Posterior cingulate gyrus (tissue), 11 donors: ENCODE measurements at regions not wholly inside any gene's neighbourhood (a gene's known extent, or its start where the extent isn't known, plus 50 kb on each side); places are given as distances from the start of the nearest gene placed in this dataset.
"Not testable (repeated sequence)": the region's sequence is repeated elsewhere in the genome, so short reads cannot be mapped to it uniquely, and the experiment has no call there.

Experiments used
- DNase-seq, 10 donors: peaks; one replicate each; pipeline versions ENCODE4 v3.0.0 to v3.0.0-alpha.2; 2020 to 2021; ENCODE audit warnings: mixed read lengths in 3 of 10
- intact Hi-C: fragments of 100-400 bp; cut with DNase I; formaldehyde crosslinking; loops from one replicate; pipeline ENCODE4 v1.15.1; 2023

DNA sequence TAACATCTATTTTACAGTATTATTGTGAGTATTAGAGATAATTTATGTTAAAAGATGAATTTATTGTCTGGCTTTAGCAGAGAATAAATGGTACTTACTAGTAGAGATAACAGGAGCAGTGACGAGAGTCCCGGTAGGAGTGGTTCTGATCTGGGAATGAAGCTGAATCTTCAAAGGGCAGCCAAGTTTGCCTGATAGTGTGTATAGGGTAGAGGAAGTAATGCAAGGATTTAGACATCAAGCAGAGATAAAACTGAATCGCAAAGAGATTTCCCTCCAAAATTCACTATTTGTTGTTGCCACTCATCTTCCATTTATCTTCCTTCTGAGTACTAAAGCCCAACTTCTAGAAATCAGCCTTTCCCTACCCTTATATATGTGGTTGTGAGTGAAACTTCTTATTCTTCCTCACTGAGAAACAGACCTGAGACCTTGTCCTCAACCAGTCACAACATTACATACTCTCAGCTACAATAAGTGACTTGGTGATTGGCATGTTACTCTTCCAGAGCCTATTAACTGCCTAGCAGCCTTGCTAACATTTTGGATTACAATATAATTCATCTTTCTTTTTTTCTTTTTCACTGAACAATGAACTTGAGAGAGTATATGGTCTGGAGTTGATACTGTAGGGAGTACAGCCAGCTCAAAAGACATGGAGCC is 692.7 kb upstream of the ZNF385D start:
- DNase-seq, result no peak
- intact Hi-C loops, result no loop called here

DNA sequence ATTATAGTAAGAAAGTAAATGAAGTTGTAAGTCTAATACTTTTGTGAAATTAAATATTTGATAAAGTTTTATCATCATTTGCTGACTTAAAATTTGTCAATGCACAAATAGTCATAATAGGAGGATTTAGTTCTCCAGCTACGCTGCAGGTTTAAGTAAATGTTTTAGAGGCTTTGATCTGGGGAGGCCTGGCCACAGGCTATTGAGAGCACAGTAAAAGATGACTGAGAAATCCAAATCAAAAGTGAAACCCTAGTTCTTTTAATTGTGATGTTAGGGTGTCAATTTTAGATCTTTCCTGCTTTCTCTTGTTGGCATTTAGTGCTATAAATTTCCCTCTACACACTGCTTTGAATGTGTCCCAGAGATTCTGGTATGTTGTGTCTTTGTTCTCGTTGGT is 694.3 kb upstream of the ZNF385D start:
- intact Hi-C loops, DNase-seq: not testable (repeated sequence)

DNA sequence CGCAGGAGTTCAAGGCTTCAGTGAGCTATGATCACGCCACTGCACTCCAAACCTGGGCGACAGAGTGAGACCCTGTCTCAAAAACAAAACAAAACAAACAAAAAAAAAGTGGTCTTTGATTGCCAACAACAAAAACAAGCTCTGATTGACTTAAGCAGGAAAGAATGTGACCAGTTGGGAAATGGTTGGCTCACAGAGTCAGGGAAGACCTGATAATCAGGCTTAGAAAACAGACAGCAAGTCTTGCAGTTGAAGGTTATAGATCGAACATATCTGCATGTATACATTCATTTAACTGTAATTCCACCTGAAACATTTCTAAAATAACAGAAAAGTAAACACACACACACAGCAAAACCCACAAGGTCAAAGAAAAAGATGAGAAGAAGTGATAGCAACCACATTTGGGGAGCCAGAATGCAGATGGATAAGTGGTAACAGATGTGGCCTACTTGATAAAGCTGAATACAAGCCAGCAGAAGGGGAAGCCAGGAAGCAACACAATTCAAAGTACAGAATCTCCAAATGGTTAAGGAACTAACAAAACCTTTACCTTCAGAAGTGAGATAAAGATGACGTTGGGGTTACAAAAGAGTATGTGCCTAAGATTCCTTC is 699.9 kb upstream of the ZNF385D start:
- no peak for DNase-seq
- intact Hi-C loops, result no loop called here

DNA sequence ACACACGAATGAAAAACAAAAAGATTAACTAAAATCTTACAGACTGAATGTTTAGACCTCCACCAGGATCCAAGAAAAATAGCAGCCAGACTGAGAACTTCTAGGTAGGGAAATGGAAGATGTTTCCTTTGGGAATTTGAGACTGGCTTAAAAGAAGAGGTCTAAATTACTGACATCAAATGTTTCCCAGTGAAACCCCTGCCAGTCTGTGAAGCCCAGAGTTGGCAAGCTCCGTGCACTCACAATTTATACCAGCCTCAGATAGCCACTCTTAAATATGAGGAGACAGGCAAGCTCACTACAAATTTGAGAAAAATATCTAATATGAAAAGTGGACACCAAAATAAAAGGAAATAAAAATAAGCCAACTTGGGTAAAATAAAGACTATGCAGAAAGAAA is 700.5 kb upstream of the ZNF385D start:
- intact Hi-C loops, result no loop called here
- no peak for DNase-seq

DNA sequence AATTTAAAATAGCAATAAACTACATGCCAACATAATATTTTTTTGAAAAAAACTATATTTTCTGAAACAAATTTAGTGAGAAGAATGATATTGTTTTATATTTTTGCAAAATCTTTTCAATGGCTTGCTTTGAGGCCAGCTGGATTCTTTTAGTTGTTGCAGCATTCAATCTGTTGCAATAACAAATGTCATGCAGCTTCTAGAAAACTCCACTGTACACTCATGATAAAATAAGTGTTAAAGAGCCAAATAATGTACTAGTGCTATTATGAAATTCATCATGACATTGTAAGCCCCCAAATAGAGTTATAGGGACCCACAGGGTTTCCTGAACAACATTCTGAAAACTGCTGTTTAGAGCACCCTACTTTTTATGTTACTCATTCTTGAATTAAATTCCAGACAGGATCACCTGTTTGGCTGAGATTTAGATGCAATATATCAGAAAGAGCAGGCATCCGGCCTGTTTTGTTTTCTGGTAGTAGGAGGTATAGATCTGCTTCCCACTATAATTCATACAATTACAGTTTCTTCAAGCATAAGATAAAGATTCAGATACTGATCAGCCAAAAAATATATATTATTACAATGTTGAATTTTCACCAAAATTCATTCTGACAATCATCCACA is 703.0 kb upstream of the ZNF385D start:
- intact Hi-C loops, result no loop called here
- no peak for DNase-seq

DNA sequence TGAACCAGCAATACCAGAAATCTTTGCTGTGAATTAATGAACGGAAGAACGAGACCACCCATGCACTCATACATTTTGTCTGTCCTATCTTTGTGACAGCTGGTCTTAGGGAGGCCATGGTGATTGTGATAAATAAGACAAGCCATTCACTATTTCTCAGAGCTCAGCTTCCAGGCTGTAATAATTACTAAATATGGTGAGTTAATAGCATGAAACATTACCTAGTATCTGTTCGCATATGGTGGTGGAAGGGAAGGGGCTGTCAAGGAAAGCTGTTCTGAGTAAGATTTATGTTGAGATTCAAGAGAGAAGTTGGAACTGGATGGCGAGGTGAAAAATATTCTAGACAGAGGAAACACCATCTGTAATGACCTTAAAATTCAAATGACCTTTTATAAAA is 719.0 kb upstream of the ZNF385D start:
- DNase-seq, result no peak
- intact Hi-C loops, result no loop called here

DNA sequence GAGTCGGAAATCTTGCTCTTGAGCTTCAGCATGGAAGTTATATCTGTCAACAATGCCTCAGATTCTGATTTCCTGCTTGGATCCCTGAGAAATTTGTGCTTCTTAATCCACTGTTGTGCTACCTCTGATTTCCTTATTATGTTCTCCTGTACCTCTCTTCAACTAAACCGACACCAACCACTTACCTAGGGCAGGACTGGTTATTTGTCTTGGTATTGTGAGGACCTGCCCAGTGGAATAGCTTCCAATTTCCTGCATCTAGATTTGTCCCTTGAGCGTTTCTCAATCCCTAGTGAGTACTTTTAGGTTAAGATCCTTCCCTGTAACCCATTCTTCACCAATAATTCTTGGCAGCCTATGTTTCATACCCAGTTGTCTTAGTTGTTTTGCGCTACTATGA is 720.5 kb upstream of the ZNF385D start:
- intact Hi-C loops, result no loop called here
- DNase-seq, result no peak

DNA sequence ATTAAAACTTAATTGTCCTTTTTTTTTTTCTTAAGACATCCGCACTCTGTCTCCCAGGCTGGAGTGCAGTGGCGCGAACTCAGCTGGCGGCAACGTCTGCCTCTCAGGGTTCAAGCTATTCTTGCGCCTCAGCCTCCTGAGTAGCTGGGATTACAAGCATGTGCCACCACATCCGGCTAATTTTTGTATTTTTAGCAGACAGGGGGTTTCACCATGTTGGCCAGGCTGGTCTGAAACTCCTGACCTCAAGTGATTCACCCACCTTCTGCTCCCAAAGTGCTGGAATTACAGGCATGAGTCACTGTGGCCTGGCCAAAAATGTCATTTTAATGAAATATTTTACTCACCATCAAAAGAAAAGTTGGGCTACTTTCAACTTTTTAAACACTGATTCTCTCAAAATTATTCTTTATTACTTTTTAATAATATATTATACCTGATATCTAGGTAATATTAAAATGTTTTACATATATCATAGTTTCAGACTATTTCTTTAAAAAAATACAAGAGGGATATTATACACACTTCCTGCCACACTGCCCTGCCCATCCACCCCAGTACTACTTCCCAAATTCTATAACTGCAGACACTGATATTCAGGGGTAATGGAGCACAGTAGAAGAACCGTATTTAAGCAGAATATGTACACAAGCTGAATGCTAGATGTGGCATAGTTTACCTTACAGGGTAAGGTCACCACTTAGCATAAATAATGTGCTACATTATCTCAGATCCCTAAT is 723.9 kb upstream of the ZNF385D start:
- DNase-seq, result no peak
- intact Hi-C loops, result no loop called here

DNA sequence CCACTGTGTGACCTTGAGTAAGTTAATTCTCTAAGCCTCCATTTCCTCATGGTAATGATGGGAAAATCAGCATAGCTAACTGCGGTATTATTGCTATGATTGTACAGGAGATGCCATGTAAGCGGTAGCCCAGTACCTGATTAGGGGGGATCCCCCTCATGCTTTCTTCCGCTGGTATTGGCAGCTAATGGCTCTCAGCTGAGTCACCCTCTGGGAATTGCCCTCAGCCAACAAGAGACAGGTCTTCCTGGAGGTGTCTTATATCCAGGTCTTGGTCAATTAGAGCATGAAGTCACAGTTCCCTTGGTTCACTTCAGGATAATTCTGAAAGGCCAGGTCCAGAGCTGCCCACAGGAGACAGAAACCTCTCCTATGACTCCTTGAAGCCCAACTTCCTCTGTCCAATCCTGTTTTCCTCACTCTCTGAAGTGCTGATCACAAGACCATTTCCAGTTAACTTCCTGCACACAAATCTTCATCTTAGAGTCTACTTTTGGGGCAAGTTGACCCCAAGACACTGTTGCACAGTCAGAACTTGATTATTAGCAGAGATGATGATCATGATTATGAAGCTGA is 724.7 kb upstream of the ZNF385D start:
- no peak for DNase-seq
- intact Hi-C loops, result no loop called here

DNA sequence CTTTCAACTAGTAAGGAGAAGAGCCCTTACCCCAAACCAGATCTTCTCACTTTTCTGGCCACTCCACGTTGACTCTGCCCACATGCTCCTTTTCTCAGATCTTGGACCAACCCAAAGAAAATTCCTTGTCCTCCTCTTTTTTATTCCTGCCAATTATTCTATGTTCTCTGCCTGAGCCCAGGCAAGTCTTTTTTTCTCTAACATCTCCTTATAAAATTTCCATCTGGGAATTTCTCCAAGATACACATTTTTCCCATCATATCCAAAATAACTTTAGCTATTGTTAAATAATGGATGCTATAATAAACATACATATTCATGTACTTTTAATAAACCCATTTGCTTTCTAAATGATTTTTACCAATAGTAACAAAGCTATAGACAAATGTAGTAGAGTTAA is 726.0 kb upstream of the ZNF385D start:
- no peak for DNase-seq
- intact Hi-C loops, result no loop called here

DNA sequence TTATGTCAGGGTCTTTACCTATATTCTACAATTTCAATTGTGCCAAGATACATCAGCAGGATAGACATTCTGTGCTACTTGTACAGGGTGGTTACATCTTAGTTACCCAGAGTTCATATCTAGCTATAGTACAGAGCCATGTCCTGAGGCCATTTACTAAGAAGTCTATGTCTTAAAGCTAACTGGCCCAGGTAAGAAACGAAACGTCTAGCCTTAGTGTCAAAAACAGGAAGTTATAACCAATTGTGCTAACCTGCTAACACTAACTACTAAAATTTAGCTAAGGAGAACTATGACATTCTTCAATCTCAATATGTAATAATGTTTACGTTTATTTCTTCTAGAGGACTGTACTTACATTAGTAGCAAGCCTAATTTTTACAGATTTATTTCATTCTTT is 717.2 kb upstream of the UBE2E2 start:
- no peak for DNase-seq
- intact Hi-C loops, result no loop called here

DNA sequence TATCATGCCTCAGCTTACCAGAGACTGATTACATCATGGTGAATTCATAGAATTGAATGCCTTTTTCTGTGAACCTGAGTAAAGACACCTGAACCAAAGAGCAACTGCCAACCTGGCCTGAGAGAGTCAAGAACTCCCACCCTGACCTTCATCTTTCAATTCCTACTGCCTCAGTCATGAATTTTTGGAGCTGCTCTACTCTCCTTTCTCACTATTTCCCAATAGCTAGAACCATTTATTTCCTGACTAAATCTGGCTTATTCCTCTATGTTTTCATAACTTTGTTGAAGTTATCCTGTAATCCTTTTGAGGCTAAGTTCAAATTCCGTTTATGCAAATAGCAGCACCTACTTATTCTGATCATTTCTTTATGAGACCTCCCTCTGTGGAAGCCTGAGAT is 712.4 kb upstream of the UBE2E2 start:
- intact Hi-C loops, result no loop called here
- DNase-seq, result no peak

DNA sequence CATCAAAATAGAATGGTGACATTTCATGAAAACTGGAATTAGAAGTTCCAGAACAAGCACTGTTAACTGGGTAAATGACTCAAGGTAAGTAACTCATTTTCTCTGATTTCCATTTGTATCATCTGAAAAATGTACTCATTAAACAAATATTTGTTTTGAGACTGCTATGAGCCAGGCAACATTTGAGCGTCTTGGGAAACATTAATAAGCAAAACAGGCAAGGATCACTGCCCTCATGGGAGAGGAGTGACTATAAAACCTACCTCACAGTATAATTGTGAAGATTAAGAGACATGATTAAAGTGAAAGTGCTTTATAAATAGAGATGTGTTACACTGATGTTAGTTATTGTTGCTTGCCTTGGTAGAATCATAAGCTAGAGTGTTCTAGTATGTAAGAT is 711.8 kb upstream of the UBE2E2 start:
- intact Hi-C loops, result no loop called here

DNA sequence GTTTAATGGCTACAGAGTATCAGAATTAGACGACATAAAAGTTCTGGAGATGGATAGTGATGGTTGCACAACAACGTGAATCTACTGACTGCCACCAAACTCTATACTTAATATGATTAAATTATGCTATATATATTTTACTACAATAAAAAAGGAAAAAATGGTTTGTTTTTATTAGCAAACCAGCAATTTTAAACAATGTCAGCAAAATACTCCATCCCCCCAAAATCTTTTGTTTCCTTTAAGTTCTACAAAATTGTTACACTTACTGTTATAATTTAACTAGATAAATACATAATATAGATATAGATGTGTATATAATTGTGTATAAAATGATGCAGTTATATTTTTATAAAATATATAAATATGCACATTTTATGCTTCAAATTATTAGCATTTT is 710.8 kb upstream of the UBE2E2 start:
- intact Hi-C loops, result no loop called here
- no peak for DNase-seq

More for the DNA sequence above, 711.8 kb upstream of the UBE2E2 start:
- no peak for DNase-seq

DNA sequence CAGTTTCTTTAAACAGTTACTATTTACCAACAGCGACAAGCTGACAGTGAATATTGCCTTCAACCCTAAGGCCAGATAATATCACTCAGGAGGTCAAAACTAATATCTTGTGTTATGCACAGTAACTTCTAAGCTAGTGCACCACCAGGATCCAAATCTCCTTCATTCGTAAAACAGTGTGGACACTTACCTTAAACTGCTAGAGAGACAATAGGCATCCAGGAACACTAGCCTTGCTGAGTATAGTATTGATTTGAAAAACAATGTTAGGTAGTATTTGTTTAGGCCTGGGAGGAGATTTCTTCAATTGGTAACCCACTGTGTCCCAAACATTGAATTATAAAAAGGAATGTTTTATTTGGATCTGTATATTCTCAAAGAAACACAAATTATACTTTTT is 707.9 kb upstream of the UBE2E2 start:
- no peak for DNase-seq
- intact Hi-C loops, result no loop called here

DNA sequence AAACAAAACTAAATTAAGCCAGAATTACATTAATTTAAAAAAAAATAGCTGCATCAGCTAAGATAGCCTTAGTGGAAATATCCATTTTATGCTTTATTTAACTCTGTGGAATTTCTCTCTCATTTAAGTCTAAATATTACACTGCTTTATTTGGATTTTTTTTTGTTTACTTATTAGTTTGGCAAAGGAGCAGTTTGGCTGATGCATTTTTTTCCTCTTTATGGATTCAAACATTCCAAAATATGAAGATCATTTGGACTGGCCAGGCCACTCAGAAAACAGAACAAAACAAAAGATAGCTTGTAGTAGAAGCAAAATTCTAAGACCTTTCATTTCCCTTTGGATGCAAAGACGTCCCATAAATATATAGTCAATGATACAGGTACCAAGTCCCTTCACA is 707.3 kb upstream of the UBE2E2 start:
- intact Hi-C loops, result no loop called here
- no peak for DNase-seq

DNA sequence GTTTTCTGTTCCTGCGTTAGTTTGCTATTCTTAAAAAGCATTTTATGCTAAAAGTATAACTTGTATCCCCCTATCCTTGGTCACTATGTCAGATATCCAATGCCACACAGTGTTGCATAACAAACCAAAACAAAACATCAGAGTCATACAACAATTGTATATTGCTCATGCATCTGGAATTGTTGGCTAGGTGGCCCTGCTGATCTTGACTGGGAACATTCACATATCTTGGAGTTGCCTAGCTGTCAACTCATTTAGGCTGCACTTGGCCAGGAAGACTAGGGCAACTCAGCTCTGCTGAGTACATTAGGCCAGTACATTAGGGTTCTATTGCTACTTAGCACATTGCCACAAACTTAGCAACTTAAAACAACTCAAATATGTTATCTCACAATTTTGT is 706.5 kb upstream of the UBE2E2 start:
- intact Hi-C loops, result no loop called here
- no peak for DNase-seq

DNA sequence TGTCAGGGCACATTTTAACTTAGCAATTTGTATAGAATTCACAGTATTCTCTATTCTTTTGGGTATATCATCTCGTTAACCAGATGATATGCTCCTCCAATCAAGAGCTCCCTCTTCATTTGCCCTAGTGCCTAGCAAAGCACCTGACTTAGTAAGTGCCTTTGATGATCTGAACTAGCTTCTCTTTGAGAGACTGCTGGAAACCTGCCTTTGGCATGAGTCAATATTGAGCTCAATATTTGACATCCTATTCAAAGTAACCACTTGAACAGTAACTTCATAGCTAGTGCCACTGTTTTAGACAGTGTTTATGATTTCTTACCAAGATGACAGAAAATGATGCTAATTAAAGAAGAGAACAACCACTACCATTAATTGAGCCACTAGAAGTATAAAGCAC is 696.3 kb upstream of the UBE2E2 start:
- DNase-seq, result no peak
- intact Hi-C loops, result no loop called here

DNA sequence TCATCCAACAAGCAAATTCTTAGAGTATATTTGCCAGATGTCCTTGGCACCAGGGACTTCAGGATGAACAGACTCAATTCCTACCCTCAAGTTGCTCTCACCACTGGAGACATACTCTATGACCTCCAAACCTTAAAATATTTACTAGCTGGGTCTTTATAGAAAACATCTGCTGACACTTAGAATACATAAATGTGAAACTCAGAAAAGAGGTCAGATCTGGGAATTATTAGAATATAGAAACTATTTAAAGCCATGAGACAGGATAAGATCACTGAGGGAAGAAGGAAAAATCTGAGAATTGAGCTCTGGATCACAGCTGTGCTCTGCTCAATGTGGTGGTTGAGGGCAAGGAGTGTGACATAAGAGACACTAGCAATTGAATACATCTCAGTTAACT is 695.4 kb upstream of the UBE2E2 start:
- DNase-seq, result no peak
- intact Hi-C loops, result no loop called here

DNA sequence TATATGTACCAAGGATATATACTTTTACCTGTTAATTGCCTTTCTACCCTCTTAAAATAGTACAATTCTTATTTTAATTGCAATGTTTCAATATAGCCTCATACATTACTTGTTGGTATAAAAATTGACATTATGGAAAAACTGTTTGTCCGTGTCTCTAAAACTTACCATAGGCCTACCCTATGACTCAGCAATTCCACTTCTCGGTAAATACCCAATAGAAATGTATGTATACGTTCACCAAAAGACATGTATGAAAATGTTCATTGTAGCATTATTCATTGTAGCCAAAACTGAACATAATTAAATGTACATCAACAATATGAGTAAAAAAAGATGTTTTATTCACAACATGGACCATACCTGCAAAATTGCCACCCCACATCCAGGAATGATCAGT is 679.2 kb upstream of the UBE2E2 start:
- intact Hi-C loops, result no loop called here
- no peak for DNase-seq

DNA sequence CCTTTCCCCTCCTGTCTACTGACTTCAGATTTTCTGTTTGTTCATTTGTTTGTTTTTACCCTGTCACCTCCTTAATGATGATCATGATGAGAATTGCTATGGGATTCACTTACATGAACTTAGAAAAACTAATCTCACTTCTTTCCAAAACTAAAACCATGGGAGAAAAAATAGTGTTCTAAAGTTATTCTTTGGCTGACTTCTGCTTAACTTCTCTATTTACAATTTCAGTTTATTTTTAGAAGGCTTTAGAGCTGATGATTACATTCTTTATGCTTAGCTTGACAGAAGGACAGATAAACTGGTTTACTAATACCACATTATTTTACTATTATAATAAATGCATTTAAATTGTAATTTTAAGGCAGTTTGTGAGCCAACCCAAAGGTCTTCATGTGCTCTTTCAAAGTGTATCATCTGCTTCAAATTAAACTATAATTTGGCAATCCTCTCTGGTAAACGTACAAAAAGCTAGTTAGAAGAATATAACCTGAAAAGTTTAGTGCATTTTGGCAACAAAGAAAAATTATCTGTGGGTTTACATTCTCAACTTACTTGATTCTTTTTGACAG is 676.8 kb upstream of the UBE2E2 start:
- intact Hi-C loops, result loop anchor here (5.0 kb wide), 1 partner anchor 1221 kb away; no protein-coding TSS in a partner anchor
- DNase-seq, result no peak
